Sigmoid colon (tissue), 6 donors: ENCODE measurements at regions not wholly inside any gene's neighbourhood (a gene's known extent, or its start where the extent isn't known, plus 50 kb on each side); places are given as distances from the start of the nearest gene placed in this dataset.

ENCODE experiments used
- DNase-seq: peaks from one replicate; pipeline ENCODE4 v3.0.0-alpha.2; 2019
- H3K27ac ChIP-seq, 4 donors: fragments of 200-600 bp; sonication (generic); one replicate each; pipeline ENCODE4 v1.5.1; 2016 to 2019; ENCODE audit warnings: mild to moderate bottlenecking in 1 of 4
- H3K27me3 ChIP-seq, 3 donors: fragments of 200-600 bp; sonication (generic); one replicate each; pipeline ENCODE4 v1.5.1; 2019; ENCODE audit warnings: mild to moderate bottlenecking in 1 of 3
- H3K36me3 ChIP-seq, 4 donors: fragments of 200-600 bp; sonication (generic); one replicate each; pipeline ENCODE4 v1.5.1; 2016 to 2019
- H3K4me1 ChIP-seq, 4 donors: fragments of 200-600 bp; sonication (generic); one replicate each; pipeline ENCODE4 v1.5.1; 2017 to 2019
- H3K4me3 ChIP-seq, 4 donors: fragments of 200-600 bp; sonication (generic); one replicate each; pipeline ENCODE4 v1.5.1; 2017 to 2019; ENCODE audit warnings: mild to moderate bottlenecking in 2 of 4, moderate library complexity in 1 of 4
- H3K9me3 ChIP-seq, 4 donors: fragments of 200-600 bp in 3 of 4; sonication (generic) in 3 of 4; one replicate each; pipeline versions ENCODE4 v1.5.1 to v1.6.1; 2013 to 2019
- CTCF ChIP-seq, 4 experiments: fragments of 450-650 bp in 3 of 4; fragments of 200-600 bp in 1 of 4; IDR thresholded peaks; one replicate each; pipeline ENCODE4 v1.5.1; 2016 to 2019; ENCODE audit warnings: antibody characterized with exemption in 4 of 4, mild to moderate bottlenecking in 3 of 4, moderate library complexity in 2 of 4
- EP300 ChIP-seq, 4 donors: sonication (generic); formaldehyde crosslinking; IDR thresholded peaks; one replicate each; pipeline ENCODE4 v1.6.1; 2017; ENCODE audit warnings: antibody characterized with exemption in 4 of 4
- POLR2A ChIP-seq, 2 donors: fragments of 450-650 bp; IDR thresholded peaks; one replicate each; pipeline ENCODE4 v1.6.1; 2016; ENCODE audit warnings: antibody characterized with exemption in 2 of 2, mild to moderate bottlenecking in 2 of 2, moderate library complexity in 2 of 2
- POLR2AphosphoS5 ChIP-seq, 4 donors: sonication (generic); formaldehyde crosslinking; IDR thresholded peaks; one replicate each; pipeline ENCODE4 v1.6.1; 2017; ENCODE audit warnings: antibody characterized with exemption in 4 of 4
- WGBS, 2 donors: extraction: QIAGEN DNeasy Blood & Tissue Kit; methylation state at CpG; one replicate each; pipeline ENCODE4 v1.1.7; 2013; 5-methylcytosine and 5-hydroxymethylcytosine counted together
- intact Hi-C: fragments of 100-400 bp; cut with DNase I; formaldehyde crosslinking; loops from one replicate; pipeline ENCODE4 v1.15.1; 2023
- donor health status: healthy with polysubstance abuse.
- donor health status: healthy.

- no peak for DNase-seq
- 39 to 51% methylated on average over 20 of the region's 20 CpGs for WGBS, 2 donors
- Histone ChIP-seq H3K9me3 (no peaks in the 10 kb centered on the region), H3K36me3 (no peaks in the 10 kb centered on the region), H3K4me3 (no peak overlapping the region), H3K4me1 (peaks cover 0 to 19% (median 15%) of the 10 kb centered on the region in 4 donors), H3K27me3 (no peaks in the 10 kb centered on the region), H3K27ac (peak overlapping the region; percentile 27 to 57 (median 44))
- intact Hi-C loops, result no loop called here
- TF ChIP-seq CTCF (IDR thresholded peaks at IDR 0.05) (no peak), POLR2AphosphoS5 (IDR thresholded peaks at IDR 0.05) (peak in 1 of 4 donors; percentile 14)
These were observed 108.1 kb downstream of the TMEM174 start for GRCh38 chr5:73280821-73281746.

- Histone ChIP-seq H3K9me3 (no peaks in the 10 kb centered on the region), H3K27me3 (no peaks in the 10 kb centered on the region), H3K4me3 (no peak overlapping the region), H3K36me3 (no peaks in the 10 kb centered on the region), H3K27ac (peak overlapping the region in 1 of 4 donors; percentile 55), H3K4me1 (peaks cover 0 to 24% (median 18%) of the 10 kb centered on the region in 4 donors)
- no peak for TF ChIP-seq POLR2A (IDR thresholded peaks at IDR 0.05)
- no peak for TF ChIP-seq CTCF (IDR thresholded peaks at IDR 0.05)
- TF ChIP-seq POLR2AphosphoS5 (IDR thresholded peaks at IDR 0.05), result no peak
- TF ChIP-seq EP300 (IDR thresholded peaks at IDR 0.05), result no peak
- intact Hi-C loops, result no loop called here
- 50 to 79% methylated on average over 2 of the region's 2 CpGs for WGBS, 2 donors
- DNase-seq, result peak; percentile 73
These were observed 107.4 kb downstream of the TMEM174 start for GRCh38 chr5:73280386-73280785.

- intact Hi-C loops, result no loop called here
- DNase-seq, result no peak
- Histone ChIP-seq H3K27ac (peak overlapping the region in 2 of 4 donors; percentile 39 to 46), H3K4me1 (peaks cover 0 to 29% (median 24%) of the 10 kb centered on the region in 4 donors), H3K27me3 (no peaks in the 10 kb centered on the region), H3K4me3 (no peak overlapping the region), H3K9me3 (no peaks in the 10 kb centered on the region), H3K36me3 (no peaks in the 10 kb centered on the region)
- WGBS, 2 donors, result 74 to 78% methylated on average over 1 of the region's 1 CpG
- TF ChIP-seq CTCF (IDR thresholded peaks at IDR 0.05), result no peak
- TF ChIP-seq POLR2A (IDR thresholded peaks at IDR 0.05), result no peak
- no peak for TF ChIP-seq POLR2AphosphoS5 (IDR thresholded peaks at IDR 0.05)
- no peak for TF ChIP-seq EP300 (IDR thresholded peaks at IDR 0.05)
These were observed 106.8 kb downstream of the TMEM174 start for GRCh38 chr5:73279805-73280204.

GRCh38 chr5:73278693-73279092 lies 105.7 kb downstream of the TMEM174 start:
- Histone ChIP-seq H3K9me3 (no peaks in the 10 kb centered on the region), H3K27me3 (no peaks in the 10 kb centered on the region), H3K4me3 (no peak overlapping the region), H3K36me3 (no peaks in the 10 kb centered on the region), H3K4me1 (peaks cover 0 to 35% (median 29%) of the 10 kb centered on the region in 4 donors), H3K27ac (peak overlapping the region in 3 of 4 donors; percentile 7 to 46 (median 39))
- DNase-seq, result no peak
- 62 to 84% methylated on average over 6 of the region's 6 CpGs for WGBS, 2 donors
- intact Hi-C loops, result no loop called here
- no peak for TF ChIP-seq EP300 (IDR thresholded peaks at IDR 0.05)
- no peak for TF ChIP-seq POLR2AphosphoS5 (IDR thresholded peaks at IDR 0.05)
- no peak for TF ChIP-seq CTCF (IDR thresholded peaks at IDR 0.05)
- TF ChIP-seq POLR2A (IDR thresholded peaks at IDR 0.05), result no peak
